ENCODE measurements at regions not wholly inside any gene's neighbourhood (a gene's known extent, or its start where the extent isn't known, plus 50 kb on each side); places are given as distances from the start of the nearest gene placed in this dataset.

DNA sequence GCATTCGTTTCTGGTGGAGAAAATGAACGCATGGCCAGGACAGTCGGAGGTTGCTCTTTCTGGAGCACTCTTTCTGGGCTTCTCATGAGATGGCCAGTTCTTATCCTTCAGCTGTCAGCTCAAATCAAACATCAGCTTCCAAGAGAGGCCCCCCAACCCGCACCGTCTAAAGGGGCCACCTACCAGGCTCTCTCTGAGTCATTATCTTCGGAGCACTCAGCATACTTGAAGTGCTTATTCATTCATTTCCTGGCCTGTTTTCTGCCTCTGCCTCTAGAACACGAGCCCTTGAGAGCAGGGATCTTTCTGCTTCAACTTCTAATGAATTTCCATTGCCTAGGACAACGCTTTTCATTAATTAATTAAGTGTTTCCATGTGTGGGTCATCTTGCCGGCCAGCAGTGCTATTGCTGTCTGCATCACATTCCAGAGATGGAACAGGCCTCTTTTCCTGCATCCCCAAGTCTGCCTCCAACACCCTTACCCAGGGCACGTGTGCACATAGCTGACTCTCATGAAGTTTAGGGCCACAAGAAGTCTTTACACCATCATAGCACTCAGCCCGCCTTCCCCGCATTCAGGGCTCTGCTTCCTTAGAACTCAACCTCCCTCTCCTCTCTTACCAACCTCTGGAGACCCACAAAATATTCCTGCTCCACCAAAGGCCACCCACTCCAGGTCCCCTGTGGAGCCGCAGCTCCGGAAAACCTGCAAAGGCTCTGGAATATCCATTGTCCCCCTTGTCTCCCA is 52.1 kb upstream of the LAPTM5 start:
- ChIA-PET RAD21 (ENCODE audit: low non-redundant PET in 1 of 2, low total read pairs in 2 of 2, uncharacterized antibody in 2 of 2, unreplicated experiment in 2 of 2) (no interaction called here), CTCF (no interaction called here), POLR2A (interaction anchor here (2.1 to 2.9 kb wide), 2 partner anchors 15 to 100 kb away, joined by 5 to 8 read pairs; no protein-coding TSS in a partner anchor)
- Histone ChIP-seq H3K27ac (ENCODE audit: low read depth, low read length) (no peak overlapping the region), H3K9ac (ENCODE audit: low read length) (no peak overlapping the region), H3K9me3 (ENCODE audit: control insufficient read depth in 1 of 2, insufficient read depth in 1 of 2, low read depth in 1 of 2, low read length in 2 of 2) (no peaks in the 10 kb centered on the region), H3K27me3 (ENCODE audit: insufficient read depth, low read length) (peaks cover 7% of the 10 kb centered on the region; the same call in 1 of the 2 replicates), H3K79me2 (ENCODE audit: insufficient read depth, low read length) (no peaks in the 10 kb centered on the region), H3K36me3 (ENCODE audit: control insufficient read depth in 1 of 2, insufficient read depth in 2 of 2, low read length in 2 of 2) (no peaks in the 10 kb centered on the region), H3K4me3 (replicated peaks in 1 of 2; ENCODE audit: low read depth in 1 of 2, low read length in 2 of 2) (no peak overlapping the region), H4K20me1 (ENCODE audit: insufficient read depth) (no peaks in the 10 kb centered on the region), H3K9me2 (ENCODE audit: insufficient read depth) (no peaks in the 10 kb centered on the region), H3K4me1 (ENCODE audit: control insufficient read depth in 1 of 2, insufficient read depth in 2 of 2, low read length in 2 of 2) (peaks cover 4 to 17% of the 10 kb centered on the region in 2 experiments; a peak in 2 of 4 replicates), H3K4me2 (ENCODE audit: low read length) (peak overlapping the region; percentile 56), H2AFZ (ENCODE audit: low read depth, low read length, poor library complexity, severe bottlenecking) (peak overlapping the region; percentile 78)
- TF ChIP-seq ELF1 (IDR thresholded peaks at IDR 0.05; ENCODE audit: borderline replicate concordance, low read depth) = no peak
- TF ChIP-seq TCF7L2 (IDR thresholded peaks at IDR 0.05; ENCODE audit: borderline replicate concordance, extremely low read depth, insufficient read depth, insufficient read length) = no peak
- TF ChIP-seq EGR1 (IDR thresholded peaks at IDR 0.05; ENCODE audit: low read depth) = no peak
- TF ChIP-seq, protein P1, sequence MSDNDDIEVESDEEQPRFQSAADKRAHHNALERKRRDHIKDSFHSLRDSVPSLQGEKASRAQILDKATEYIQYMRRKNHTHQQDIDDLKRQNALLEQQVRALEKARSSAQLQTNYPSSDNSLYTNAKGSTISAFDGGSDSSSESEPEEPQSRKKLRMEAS (IDR thresholded peaks at IDR 0.05) = peak; percentile 11; the same call in 1 of the 2 replicates
- TF ChIP-seq, protein P2, sequence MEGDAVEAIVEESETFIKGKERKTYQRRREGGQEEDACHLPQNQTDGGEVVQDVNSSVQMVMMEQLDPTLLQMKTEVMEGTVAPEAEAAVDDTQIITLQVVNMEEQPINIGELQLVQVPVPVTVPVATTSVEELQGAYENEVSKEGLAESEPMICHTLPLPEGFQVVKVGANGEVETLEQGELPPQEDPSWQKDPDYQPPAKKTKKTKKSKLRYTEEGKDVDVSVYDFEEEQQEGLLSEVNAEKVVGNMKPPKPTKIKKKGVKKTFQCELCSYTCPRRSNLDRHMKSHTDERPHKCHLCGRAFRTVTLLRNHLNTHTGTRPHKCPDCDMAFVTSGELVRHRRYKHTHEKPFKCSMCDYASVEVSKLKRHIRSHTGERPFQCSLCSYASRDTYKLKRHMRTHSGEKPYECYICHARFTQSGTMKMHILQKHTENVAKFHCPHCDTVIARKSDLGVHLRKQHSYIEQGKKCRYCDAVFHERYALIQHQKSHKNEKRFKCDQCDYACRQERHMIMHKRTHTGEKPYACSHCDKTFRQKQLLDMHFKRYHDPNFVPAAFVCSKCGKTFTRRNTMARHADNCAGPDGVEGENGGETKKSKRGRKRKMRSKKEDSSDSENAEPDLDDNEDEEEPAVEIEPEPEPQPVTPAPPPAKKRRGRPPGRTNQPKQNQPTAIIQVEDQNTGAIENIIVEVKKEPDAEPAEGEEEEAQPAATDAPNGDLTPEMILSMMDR (IDR thresholded peaks at IDR 0.05 in 2 of 3, conservative IDR thresholded peaks at IDR 0.05 in 1 of 3; ENCODE audit: borderline replicate concordance in 1 of 3, insufficient read depth in 1 of 3, low read depth in 2 of 3, low read length in 2 of 3) = no peak
- TF ChIP-seq EZH2phosphoT487 (IDR thresholded peaks at IDR 0.05; ENCODE audit: borderline replicate concordance) = no peak
- peak; percentile 66 for TF ChIP-seq FOSL1 (IDR thresholded peaks at IDR 0.05; ENCODE audit: low read depth)
- TF ChIP-seq RAD21 (IDR thresholded peaks at IDR 0.05; ENCODE audit: low read depth) = no peak
- TF ChIP-seq JUND (IDR thresholded peaks at IDR 0.05) = no peak; the same call in 1 of the 2 replicates
- TF ChIP-seq, protein P3, sequence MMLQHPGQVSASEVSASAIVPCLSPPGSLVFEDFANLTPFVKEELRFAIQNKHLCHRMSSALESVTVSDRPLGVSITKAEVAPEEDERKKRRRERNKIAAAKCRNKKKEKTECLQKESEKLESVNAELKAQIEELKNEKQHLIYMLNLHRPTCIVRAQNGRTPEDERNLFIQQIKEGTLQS (IDR thresholded peaks at IDR 0.05) = no peak
- no peak for TF ChIP-seq POLR2AphosphoS5 (IDR thresholded peaks at IDR 0.05; ENCODE audit: low read depth, low read length)
- TF ChIP-seq CEBPB (IDR thresholded peaks at IDR 0.05; ENCODE audit: low read depth) = no peak
- DNase-seq (ENCODE audit: low read depth, low spot score) (no peak), ATAC-seq (peak; percentile 79)
- no TSS peak for BruUV-seq (replicated peaks)
- intact Hi-C loops (cut with micrococcal nuclease) = no loop called here

All from HCT116 (cell line).